Osteocyte (in vitro differentiated cells): ENCODE measurements at regions not wholly inside any gene's neighbourhood (a gene's known extent, or its start where the extent isn't known, plus 50 kb on each side); places are given as distances from the start of the nearest gene placed in this dataset.

Experiments used
- DNase-seq: peaks from one replicate; pipeline ENCODE4 v3.0.0; 2021; ENCODE audit warnings: mixed read lengths; ENCODE audit not compliant: unreplicated experiment; ENCODE audit errors: extremely low spot score
- H3K27ac Mint-ChIP-seq: one replicate; pipeline ENCODE4 v1.8.0; 2021; ENCODE audit warnings: mild to moderate bottlenecking, mixed read lengths; ENCODE audit not compliant: unreplicated experiment
- H3K27me3 Mint-ChIP-seq: one replicate; pipeline ENCODE4 v1.8.0; 2021; ENCODE audit warnings: mixed read lengths; ENCODE audit not compliant: unreplicated experiment
- H3K36me3 Mint-ChIP-seq: one replicate; pipeline ENCODE4 v1.8.0; 2021; ENCODE audit warnings: mixed read lengths; ENCODE audit not compliant: unreplicated experiment
- H3K4me1 Mint-ChIP-seq: one replicate; pipeline ENCODE4 v1.8.0; 2021; ENCODE audit warnings: mixed read lengths; ENCODE audit not compliant: unreplicated experiment
- H3K4me3 Mint-ChIP-seq: one replicate; pipeline ENCODE4 v1.8.0; 2021; ENCODE audit warnings: mild to moderate bottlenecking, moderate library complexity, mixed read lengths; ENCODE audit not compliant: unreplicated experiment
- H3K9me3 Mint-ChIP-seq: one replicate; pipeline ENCODE4 v1.8.0; 2021; ENCODE audit warnings: mixed read lengths; ENCODE audit not compliant: unreplicated experiment
- TF ChIP-seq, protein P1 (sequence below): fragments of 200-600 bp; sonication (generic); IDR thresholded peaks from 2 replicates; pipeline ENCODE4 v1.5.0; 2021; ENCODE audit warnings: antibody characterized with exemption, mild to moderate bottlenecking, moderate library complexity

DNA sequence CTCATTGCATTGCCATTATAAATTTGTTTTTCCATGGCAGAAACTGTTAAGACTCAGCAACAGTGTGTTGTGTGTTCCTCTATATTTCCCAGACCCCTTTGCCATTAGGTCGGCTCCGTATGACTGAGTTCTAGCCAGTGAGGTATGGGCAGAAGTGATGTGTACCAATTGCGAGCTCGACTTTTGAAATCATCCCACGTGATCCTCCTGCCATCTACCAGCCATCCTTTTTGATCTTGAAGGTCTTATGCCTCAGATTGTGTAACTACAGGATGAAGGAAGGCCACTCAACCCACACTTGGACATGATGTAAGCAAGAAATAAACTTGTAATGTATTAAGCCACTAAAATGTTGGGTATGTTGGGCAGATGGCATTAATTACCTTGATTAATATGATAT is 562.3 kb downstream of the PDCD6IP start:
- Mint-ChIP-seq H3K9me3 (no peaks in the 10 kb centered on the region), H3K36me3 (peaks cover 50% of the 10 kb centered on the region), H3K27ac (no peak overlapping the region), H3K4me1 (peaks cover 7% of the 10 kb centered on the region), H3K27me3 (no peaks in the 10 kb centered on the region), H3K4me3 (no peak overlapping the region)
- TF ChIP-seq, protein P1, sequence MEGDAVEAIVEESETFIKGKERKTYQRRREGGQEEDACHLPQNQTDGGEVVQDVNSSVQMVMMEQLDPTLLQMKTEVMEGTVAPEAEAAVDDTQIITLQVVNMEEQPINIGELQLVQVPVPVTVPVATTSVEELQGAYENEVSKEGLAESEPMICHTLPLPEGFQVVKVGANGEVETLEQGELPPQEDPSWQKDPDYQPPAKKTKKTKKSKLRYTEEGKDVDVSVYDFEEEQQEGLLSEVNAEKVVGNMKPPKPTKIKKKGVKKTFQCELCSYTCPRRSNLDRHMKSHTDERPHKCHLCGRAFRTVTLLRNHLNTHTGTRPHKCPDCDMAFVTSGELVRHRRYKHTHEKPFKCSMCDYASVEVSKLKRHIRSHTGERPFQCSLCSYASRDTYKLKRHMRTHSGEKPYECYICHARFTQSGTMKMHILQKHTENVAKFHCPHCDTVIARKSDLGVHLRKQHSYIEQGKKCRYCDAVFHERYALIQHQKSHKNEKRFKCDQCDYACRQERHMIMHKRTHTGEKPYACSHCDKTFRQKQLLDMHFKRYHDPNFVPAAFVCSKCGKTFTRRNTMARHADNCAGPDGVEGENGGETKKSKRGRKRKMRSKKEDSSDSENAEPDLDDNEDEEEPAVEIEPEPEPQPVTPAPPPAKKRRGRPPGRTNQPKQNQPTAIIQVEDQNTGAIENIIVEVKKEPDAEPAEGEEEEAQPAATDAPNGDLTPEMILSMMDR = no peak
- DNase-seq = no peak

DNA sequence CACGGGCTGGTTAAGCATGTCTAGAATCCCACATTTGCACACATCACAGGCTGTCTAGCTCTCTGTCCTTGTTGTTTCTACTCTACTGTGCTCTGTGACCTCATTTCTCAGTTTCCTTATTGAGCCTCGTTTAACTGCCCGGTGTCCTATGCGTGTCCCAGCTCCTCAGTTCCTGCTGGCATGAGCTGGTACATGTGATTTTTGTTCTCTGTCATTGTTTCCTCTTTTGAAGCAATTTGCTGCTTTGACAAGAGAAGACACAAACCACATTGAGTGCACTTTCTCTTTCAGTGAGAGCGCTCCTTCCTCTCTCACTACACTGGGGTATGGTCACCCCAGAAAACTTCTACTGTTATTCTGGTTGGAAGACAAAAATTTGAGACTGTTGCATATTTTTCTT is 563.5 kb downstream of the PDCD6IP start:
- Mint-ChIP-seq H3K27me3 (no peaks in the 10 kb centered on the region), H3K4me1 (peaks cover 4% of the 10 kb centered on the region), H3K27ac (no peak overlapping the region), H3K36me3 (peaks cover 57% of the 10 kb centered on the region), H3K4me3 (no peak overlapping the region), H3K9me3 (peaks cover 4% of the 10 kb centered on the region)
- no peak for DNase-seq
- TF ChIP-seq, protein P1 = no peak

DNA sequence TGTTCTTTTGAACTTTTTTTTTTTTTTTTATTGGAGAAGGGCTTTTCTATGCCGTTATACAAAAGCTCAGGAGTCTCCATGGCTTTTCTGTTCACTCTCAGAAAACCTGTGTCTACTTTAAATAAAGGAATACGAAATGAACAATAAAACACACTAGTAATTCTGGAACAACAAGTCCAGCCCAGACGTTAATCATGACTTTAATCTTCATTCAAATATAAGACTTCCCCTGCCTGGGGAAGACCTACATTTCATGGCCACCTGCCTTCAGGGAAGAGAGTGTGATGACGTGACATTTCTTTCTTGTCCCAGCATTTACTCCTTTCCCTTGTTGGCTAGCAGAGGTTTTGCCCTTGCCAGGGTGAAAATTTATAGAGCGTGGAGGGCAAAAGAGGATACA is 564.5 kb downstream of the PDCD6IP start:
- Mint-ChIP-seq H3K9me3 (peaks cover 4% of the 10 kb centered on the region), H3K27ac (no peak overlapping the region), H3K36me3 (peaks cover 63% of the 10 kb centered on the region), H3K4me3 (no peak overlapping the region), H3K4me1 (no peaks in the 10 kb centered on the region), H3K27me3 (no peaks in the 10 kb centered on the region)
- TF ChIP-seq, protein P1 = no peak
- DNase-seq = no peak

DNA sequence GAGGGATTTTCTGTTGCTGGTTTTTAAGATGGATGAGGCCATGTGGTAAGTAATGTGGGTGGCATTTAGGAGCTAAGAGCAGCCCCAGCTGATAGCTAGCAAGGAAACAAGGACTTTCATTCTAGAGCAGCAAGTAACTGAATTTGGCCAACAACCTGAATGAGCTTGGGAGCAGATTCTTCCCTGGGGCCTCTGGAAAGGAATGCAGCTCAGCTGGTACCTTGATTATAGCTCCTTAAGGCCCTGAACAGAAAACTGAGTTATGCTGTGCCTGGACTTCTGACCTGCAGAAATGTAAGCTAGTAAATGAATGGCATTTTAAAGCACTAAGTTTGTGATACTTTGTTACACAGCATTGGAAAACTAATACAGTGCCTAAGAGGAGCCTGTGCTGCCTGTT is 565.5 kb downstream of the PDCD6IP start:
- H3K27me3 Mint-ChIP-seq = no peaks in the 10 kb centered on the region
- H3K4me3 Mint-ChIP-seq = no peak overlapping the region
- TF ChIP-seq, protein P1 = no peak
- no peak for DNase-seq
- H3K4me1 Mint-ChIP-seq = no peaks in the 10 kb centered on the region
- no peak overlapping the region for H3K27ac Mint-ChIP-seq
- H3K36me3 Mint-ChIP-seq = peaks cover 71% of the 10 kb centered on the region
- peaks cover 4% of the 10 kb centered on the region for H3K9me3 Mint-ChIP-seq

DNA sequence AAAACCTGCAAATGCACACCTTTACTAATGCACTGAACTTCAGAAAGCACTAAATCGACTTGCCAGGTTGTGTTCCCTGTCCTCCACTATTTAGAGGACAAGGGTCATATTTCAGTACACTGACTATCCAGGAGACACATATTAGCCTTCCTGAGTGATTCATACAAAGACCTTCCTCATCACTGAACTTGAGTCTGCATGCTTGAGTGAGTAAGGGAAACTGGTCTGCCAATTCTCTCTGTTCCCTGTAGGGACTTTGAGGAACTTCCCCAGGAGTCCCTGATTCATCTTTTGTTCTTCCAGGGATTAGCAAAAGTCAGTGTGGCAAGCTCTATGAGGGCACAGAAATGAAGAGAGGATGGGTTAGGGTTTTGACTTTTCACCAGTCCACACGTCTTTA is 565.9 kb downstream of the PDCD6IP start:
- Mint-ChIP-seq H3K4me3 (no peak overlapping the region), H3K36me3 (peaks cover 73% of the 10 kb centered on the region), H3K4me1 (no peaks in the 10 kb centered on the region), H3K27ac (no peak overlapping the region), H3K9me3 (peaks cover 4% of the 10 kb centered on the region), H3K27me3 (no peaks in the 10 kb centered on the region)
- TF ChIP-seq, protein P1 = no peak
- no peak for DNase-seq
